GM23338 (cell line): ENCODE measurements at regions not wholly inside any gene's neighbourhood (a gene's known extent, or its start where the extent isn't known, plus 50 kb on each side); places are given as distances from the start of the nearest gene placed in this dataset.

ENCODE experiments used
- ATAC-seq: fragments of 200-7000 bp; cut with Tn5 transposase; 3 replicates; pipeline ENCODE4 v1.9.1; 2020
- DNase-seq: peaks from one replicate; pipeline ENCODE4 v3.0.0-alpha.2; 2015; ENCODE audit warnings: low spot score
- H2AFZ ChIP-seq: fragments of 200-600 bp; sonication (generic); 2 replicates; pipeline ENCODE4 v1.8.0; 2016; ENCODE audit warnings: antibody characterized with exemption, mild to moderate bottlenecking, moderate library complexity
- H3F3A ChIP-seq: fragments of 200-600 bp; sonication (generic); replicated peaks from 2 replicates; pipeline ENCODE4 v1.8.0; 2017; ENCODE audit warnings: antibody characterized with exemption, mixed run types, low read depth
- H3K27ac ChIP-seq: fragments of 200-600 bp; sonication (generic); 2 replicates; pipeline ENCODE4 v1.6.1; 2016; ENCODE audit warnings: low read depth
- H3K27me3 ChIP-seq: fragments of 200-600 bp; sonication (generic); 2 replicates; pipeline ENCODE4 v1.8.0; 2016; ENCODE audit warnings: mild to moderate bottlenecking, mixed run types, moderate library complexity; ENCODE audit not compliant: insufficient read depth
- H3K36me3 ChIP-seq: fragments of 200-600 bp; sonication (generic); 2 replicates; pipeline ENCODE4 v1.8.0; 2016; ENCODE audit warnings: mild to moderate bottlenecking; ENCODE audit not compliant: insufficient read depth
- H3K4me1 ChIP-seq: fragments of 200-600 bp; sonication (generic); 2 replicates; pipeline ENCODE4 v1.8.0; 2016; ENCODE audit warnings: mild to moderate bottlenecking, moderate library complexity; ENCODE audit not compliant: insufficient read depth
- H3K4me2 ChIP-seq: fragments of 200-600 bp; sonication (generic); 2 replicates; pipeline ENCODE4 v1.7.1; 2017; ENCODE audit warnings: mixed run types
- H3K4me3 ChIP-seq: fragments of 200-600 bp; sonication (generic); 2 replicates; pipeline ENCODE4 v1.6.1; 2016; ENCODE audit warnings: mixed run types
- H3K79me2 ChIP-seq: fragments of 200-600 bp; sonication (generic); replicated peaks from 2 replicates; pipeline ENCODE4 v1.8.0; 2017; ENCODE audit warnings: mild to moderate bottlenecking; ENCODE audit not compliant: insufficient read depth
- H3K9me2 ChIP-seq: fragments of 200-600 bp; sonication (generic); 2 replicates; pipeline ENCODE4 v1.8.0; 2017; ENCODE audit not compliant: insufficient read depth
- H4K20me1 ChIP-seq: fragments of 200-600 bp; sonication (generic); replicated peaks from 2 replicates; pipeline ENCODE4 v1.8.0; 2017; ENCODE audit warnings: mild to moderate bottlenecking; ENCODE audit not compliant: insufficient read depth
- H3K27ac Mint-ChIP-seq: 2 replicates; pipeline ENCODE4 v1.8.0; 2020; ENCODE audit warnings: inconsistent platforms, mild to moderate bottlenecking, moderate library complexity, mixed read lengths
- H3K27me3 Mint-ChIP-seq: 3 replicates; pipeline ENCODE4 v1.8.0; 2022; ENCODE audit warnings: low read depth, mild to moderate bottlenecking, moderate library complexity, mixed read lengths, inconsistent platforms; ENCODE audit not compliant: insufficient read depth, poor library complexity
- H3K36me3 Mint-ChIP-seq: 3 replicates; pipeline ENCODE4 v1.8.0; 2021; ENCODE audit warnings: low read depth, mild to moderate bottlenecking, inconsistent platforms, moderate library complexity, mixed read lengths
- H3K4me1 Mint-ChIP-seq: 3 replicates; pipeline ENCODE4 v1.8.0; 2020; ENCODE audit warnings: mild to moderate bottlenecking, inconsistent platforms, mixed read lengths
- H3K4me3 Mint-ChIP-seq: 3 replicates; pipeline ENCODE4 v1.8.0; 2021; ENCODE audit warnings: moderate library complexity, mild to moderate bottlenecking, inconsistent platforms, mixed read lengths
- H3K9me3 Mint-ChIP-seq: 3 replicates; pipeline ENCODE4 v1.8.0; 2020; ENCODE audit warnings: moderate library complexity, mild to moderate bottlenecking, inconsistent platforms, mixed read lengths
- CREB1 ChIP-seq: fragments of 250-450 bp; sonication (Bioruptor Pico); IDR thresholded peaks from 2 replicates; pipeline ENCODE4 v1.5.0; 2020; ENCODE audit warnings: low read depth, mild to moderate bottlenecking, moderate library complexity
- EZH2 ChIP-seq: fragments of 200-600 bp; sonication (generic); IDR thresholded peaks from one replicate; pipeline ENCODE4 v1.8.0; 2017; ENCODE audit warnings: antibody characterized with exemption, mild to moderate bottlenecking, low read depth; ENCODE audit not compliant: unreplicated experiment
- EZH2phosphoT487 ChIP-seq: fragments of 200-600 bp; sonication (generic); IDR thresholded peaks from one replicate; pipeline ENCODE4 v1.8.1; 2018; ENCODE audit warnings: antibody characterized with exemption; ENCODE audit not compliant: unreplicated experiment
- JUNB ChIP-seq: IDR thresholded peaks from one replicate; pipeline ENCODE4 v1.6.1; 2016; ENCODE audit warnings: antibody characterized with exemption; ENCODE audit not compliant: unreplicated experiment
- NANOG ChIP-seq: IDR thresholded peaks from 2 replicates; pipeline ENCODE4 v1.6.1; 2016; ENCODE audit warnings: antibody characterized with exemption, borderline replicate concordance
- POLR2AphosphoS5 ChIP-seq: IDR thresholded peaks from 2 replicates; pipeline ENCODE4 v1.6.1; 2016; ENCODE audit warnings: antibody characterized with exemption, low read depth
- STAT1 ChIP-seq: IDR thresholded peaks from one replicate; pipeline ENCODE4 v1.6.1; 2016; ENCODE audit warnings: antibody characterized with exemption; ENCODE audit not compliant: unreplicated experiment
- ZNF114 ChIP-seq: fragments of 250-450 bp; sonication (Bioruptor Pico); IDR thresholded peaks from 2 replicates; pipeline ENCODE4 v1.5.0; 2020; ENCODE audit warnings: mild to moderate bottlenecking, moderate library complexity
- ZNF331 ChIP-seq: fragments of 250-450 bp; sonication (Bioruptor Pico); IDR thresholded peaks from 2 replicates; pipeline ENCODE4 v1.5.0; 2020; ENCODE audit warnings: low read depth, mild to moderate bottlenecking, moderate library complexity
- TF ChIP-seq, protein P1 (sequence below): IDR thresholded peaks from one replicate; pipeline ENCODE4 v1.6.1; 2018; ENCODE audit warnings: antibody characterized with exemption; ENCODE audit not compliant: unreplicated experiment
- TF ChIP-seq, protein P2 (sequence below): IDR thresholded peaks from 2 replicates; pipeline ENCODE4 v1.6.1; 2016; ENCODE audit warnings: antibody characterized with exemption
- TF ChIP-seq, protein P3 (sequence below): fragments of 250-450 bp; sonication (Bioruptor Pico); IDR thresholded peaks from 2 replicates; pipeline ENCODE4 v1.5.0; 2020; ENCODE audit warnings: mild to moderate bottlenecking, moderate library complexity
- TF ChIP-seq, protein P4 (sequence below), 2 experiments: fragments of 200-600 bp in 1 of 2; sonication (generic) in 1 of 2; conservative IDR thresholded peaks; 2 replicates each; pipeline versions ENCODE4 v1.5.1 to v1.6.1; 2016 to 2017; ENCODE audit warnings: antibody characterized with exemption in 2 of 2, low read depth in 2 of 2, mild to moderate bottlenecking in 2 of 2, moderate library complexity in 1 of 2

DNA sequence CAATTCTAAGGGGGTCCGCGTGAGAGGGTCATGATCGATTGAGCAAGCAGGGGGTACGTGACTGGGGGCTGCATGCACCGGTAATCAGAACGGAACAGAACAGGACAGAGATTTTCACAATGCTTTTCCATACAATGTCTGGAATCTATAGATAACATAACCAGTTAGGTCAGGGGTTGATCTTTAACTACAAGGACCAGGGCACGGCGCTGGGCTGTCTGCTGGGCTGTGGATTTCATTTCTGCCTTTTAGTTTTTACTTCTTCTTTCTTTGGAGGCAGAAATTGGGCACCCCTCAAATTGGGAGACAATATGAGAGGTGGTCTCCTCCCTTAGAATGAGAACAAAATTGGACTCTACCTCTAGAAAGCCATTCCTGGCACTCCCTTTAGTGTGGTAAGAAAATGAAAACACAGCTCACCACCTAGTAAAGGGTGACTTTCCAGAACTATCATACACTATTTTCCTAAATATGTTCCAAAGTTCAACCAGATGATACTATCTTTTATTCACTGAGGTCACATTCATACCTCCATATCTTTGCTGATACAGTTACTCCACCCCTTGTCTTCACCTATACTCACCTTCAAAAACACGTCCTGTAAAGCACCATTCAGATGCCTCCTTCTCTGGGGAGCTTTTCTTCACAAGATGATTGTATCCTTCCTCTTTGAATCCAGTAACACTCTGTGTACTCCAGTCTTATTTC lies 1058.3 kb upstream of the SLIT2 start:
- peaks cover 38% of the 10 kb centered on the region for H3K4me1 Mint-ChIP-seq

More for the DNA sequence above, 1058.3 kb upstream of the SLIT2 start:
- Histone ChIP-seq H3K79me2 (no peaks in the 10 kb centered on the region), H2AFZ (no peak overlapping the region), H4K20me1 (no peaks in the 10 kb centered on the region), H3K36me3 (no peaks in the 10 kb centered on the region; the same call in 1 of the 2 replicates), H3K4me2 (peak overlapping the region; percentile 50; the same call in 1 of the 2 replicates), H3F3A (no peaks in the 10 kb centered on the region), H3K4me1 (peaks cover 32% of the 10 kb centered on the region), H3K27ac (peak overlapping the region; percentile 51), H3K9me2 (peaks cover 15% of the 10 kb centered on the region; the same call in 1 of the 2 replicates), H3K4me3 (no peak overlapping the region), H3K27me3 (no peaks in the 10 kb centered on the region)
- ATAC-seq (no peak), DNase-seq (no peak)
- peaks cover 30% of the 10 kb centered on the region; the same call in 2 of the 3 replicates for H3K36me3 Mint-ChIP-seq
- H3K9me3 Mint-ChIP-seq, result peaks cover 21% of the 10 kb centered on the region
- no peak overlapping the region for H3K4me3 Mint-ChIP-seq
- peak overlapping the region; percentile 21; the same call in 1 of the 2 replicates for H3K27ac Mint-ChIP-seq
- H3K27me3 Mint-ChIP-seq, result peaks cover 11% of the 10 kb centered on the region
- TF ChIP-seq, protein P1, sequence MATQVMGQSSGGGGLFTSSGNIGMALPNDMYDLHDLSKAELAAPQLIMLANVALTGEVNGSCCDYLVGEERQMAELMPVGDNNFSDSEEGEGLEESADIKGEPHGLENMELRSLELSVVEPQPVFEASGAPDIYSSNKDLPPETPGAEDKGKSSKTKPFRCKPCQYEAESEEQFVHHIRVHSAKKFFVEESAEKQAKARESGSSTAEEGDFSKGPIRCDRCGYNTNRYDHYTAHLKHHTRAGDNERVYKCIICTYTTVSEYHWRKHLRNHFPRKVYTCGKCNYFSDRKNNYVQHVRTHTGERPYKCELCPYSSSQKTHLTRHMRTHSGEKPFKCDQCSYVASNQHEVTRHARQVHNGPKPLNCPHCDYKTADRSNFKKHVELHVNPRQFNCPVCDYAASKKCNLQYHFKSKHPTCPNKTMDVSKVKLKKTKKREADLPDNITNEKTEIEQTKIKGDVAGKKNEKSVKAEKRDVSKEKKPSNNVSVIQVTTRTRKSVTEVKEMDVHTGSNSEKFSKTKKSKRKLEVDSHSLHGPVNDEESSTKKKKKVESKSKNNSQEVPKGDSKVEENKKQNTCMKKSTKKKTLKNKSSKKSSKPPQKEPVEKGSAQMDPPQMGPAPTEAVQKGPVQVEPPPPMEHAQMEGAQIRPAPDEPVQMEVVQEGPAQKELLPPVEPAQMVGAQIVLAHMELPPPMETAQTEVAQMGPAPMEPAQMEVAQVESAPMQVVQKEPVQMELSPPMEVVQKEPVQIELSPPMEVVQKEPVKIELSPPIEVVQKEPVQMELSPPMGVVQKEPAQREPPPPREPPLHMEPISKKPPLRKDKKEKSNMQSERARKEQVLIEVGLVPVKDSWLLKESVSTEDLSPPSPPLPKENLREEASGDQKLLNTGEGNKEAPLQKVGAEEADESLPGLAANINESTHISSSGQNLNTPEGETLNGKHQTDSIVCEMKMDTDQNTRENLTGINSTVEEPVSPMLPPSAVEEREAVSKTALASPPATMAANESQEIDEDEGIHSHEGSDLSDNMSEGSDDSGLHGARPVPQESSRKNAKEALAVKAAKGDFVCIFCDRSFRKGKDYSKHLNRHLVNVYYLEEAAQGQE, result no peak
- TF ChIP-seq EZH2 (no peak), CREB1 (CRISPR knock-in tag) (no peak), STAT1 (no peak), POLR2AphosphoS5 (no peak), JUNB (no peak), EZH2phosphoT487 (no peak), NANOG (no peak), ZNF331 (CRISPR knock-in tag) (no peak), ZNF114 (CRISPR knock-in tag) (no peak)
- TF ChIP-seq, protein P2, sequence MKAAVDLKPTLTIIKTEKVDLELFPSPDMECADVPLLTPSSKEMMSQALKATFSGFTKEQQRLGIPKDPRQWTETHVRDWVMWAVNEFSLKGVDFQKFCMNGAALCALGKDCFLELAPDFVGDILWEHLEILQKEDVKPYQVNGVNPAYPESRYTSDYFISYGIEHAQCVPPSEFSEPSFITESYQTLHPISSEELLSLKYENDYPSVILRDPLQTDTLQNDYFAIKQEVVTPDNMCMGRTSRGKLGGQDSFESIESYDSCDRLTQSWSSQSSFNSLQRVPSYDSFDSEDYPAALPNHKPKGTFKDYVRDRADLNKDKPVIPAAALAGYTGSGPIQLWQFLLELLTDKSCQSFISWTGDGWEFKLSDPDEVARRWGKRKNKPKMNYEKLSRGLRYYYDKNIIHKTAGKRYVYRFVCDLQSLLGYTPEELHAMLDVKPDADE, result no peak
- TF ChIP-seq, protein P3, sequence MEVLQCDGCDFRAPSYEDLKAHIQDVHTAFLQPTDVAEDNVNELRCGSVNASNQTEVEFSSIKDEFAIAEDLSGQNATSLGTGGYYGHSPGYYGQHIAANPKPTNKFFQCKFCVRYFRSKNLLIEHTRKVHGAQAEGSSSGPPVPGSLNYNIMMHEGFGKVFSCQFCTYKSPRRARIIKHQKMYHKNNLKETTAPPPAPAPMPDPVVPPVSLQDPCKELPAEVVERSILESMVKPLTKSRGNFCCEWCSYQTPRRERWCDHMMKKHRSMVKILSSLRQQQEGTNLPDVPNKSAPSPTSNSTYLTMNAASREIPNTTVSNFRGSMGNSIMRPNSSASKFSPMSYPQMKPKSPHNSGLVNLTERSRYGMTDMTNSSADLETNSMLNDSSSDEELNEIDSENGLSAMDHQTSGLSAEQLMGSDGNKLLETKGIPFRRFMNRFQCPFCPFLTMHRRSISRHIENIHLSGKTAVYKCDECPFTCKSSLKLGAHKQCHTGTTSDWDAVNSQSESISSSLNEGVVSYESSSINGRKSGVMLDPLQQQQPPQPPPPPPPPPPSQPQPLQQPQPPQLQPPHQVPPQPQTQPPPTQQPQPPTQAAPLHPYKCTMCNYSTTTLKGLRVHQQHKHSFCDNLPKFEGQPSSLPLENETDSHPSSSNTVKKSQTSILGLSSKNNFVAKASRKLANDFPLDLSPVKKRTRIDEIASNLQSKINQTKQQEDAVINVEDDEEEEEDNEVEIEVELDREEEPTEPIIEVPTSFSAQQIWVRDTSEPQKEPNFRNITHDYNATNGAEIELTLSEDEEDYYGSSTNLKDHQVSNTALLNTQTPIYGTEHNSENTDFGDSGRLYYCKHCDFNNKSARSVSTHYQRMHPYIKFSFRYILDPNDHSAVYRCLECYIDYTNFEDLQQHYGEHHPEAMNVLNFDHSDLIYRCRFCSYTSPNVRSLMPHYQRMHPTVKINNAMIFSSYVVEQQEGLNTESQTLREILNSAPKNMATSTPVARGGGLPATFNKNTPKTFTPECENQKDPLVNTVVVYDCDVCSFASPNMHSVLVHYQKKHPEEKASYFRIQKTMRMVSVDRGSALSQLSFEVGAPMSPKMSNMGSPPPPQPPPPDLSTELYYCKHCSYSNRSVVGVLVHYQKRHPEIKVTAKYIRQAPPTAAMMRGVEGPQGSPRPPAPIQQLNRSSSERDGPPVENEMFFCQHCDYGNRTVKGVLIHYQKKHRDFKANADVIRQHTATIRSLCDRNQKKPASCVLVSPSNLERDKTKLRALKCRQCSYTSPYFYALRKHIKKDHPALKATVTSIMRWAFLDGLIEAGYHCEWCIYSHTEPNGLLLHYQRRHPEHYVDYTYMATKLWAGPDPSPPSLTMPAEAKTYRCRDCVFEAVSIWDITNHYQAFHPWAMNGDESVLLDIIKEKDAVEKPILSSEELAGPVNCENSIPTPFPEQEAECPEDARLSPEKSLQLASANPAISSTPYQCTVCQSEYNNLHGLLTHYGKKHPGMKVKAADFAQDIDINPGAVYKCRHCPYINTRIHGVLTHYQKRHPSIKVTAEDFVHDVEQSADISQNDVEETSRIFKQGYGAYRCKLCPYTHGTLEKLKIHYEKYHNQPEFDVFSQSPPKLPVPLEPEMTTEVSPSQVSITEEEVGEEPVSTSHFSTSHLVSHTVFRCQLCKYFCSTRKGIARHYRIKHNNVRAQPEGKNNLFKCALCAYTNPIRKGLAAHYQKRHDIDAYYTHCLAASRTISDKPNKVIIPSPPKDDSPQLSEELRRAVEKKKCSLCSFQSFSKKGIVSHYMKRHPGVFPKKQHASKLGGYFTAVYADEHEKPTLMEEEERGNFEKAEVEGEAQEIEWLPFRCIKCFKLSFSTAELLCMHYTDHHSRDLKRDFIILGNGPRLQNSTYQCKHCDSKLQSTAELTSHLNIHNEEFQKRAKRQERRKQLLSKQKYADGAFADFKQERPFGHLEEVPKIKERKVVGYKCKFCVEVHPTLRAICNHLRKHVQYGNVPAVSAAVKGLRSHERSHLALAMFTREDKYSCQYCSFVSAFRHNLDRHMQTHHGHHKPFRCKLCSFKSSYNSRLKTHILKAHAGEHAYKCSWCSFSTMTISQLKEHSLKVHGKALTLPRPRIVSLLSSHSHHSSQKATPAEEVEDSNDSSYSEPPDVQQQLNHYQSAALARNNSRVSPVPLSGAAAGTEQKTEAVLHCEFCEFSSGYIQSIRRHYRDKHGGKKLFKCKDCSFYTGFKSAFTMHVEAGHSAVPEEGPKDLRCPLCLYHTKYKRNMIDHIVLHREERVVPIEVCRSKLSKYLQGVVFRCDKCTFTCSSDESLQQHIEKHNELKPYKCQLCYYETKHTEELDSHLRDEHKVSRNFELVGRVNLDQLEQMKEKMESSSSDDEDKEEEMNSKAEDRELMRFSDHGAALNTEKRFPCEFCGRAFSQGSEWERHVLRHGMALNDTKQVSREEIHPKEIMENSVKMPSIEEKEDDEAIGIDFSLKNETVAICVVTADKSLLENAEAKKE (CRISPR knock-in tag), result no peak
- TF ChIP-seq, protein P4, sequence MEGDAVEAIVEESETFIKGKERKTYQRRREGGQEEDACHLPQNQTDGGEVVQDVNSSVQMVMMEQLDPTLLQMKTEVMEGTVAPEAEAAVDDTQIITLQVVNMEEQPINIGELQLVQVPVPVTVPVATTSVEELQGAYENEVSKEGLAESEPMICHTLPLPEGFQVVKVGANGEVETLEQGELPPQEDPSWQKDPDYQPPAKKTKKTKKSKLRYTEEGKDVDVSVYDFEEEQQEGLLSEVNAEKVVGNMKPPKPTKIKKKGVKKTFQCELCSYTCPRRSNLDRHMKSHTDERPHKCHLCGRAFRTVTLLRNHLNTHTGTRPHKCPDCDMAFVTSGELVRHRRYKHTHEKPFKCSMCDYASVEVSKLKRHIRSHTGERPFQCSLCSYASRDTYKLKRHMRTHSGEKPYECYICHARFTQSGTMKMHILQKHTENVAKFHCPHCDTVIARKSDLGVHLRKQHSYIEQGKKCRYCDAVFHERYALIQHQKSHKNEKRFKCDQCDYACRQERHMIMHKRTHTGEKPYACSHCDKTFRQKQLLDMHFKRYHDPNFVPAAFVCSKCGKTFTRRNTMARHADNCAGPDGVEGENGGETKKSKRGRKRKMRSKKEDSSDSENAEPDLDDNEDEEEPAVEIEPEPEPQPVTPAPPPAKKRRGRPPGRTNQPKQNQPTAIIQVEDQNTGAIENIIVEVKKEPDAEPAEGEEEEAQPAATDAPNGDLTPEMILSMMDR (conservative IDR thresholded peaks at IDR 0.05; ENCODE audit: low read depth in 2 of 2), result no peak
